SK-N-SH (cell line): ENCODE measurements at regions not wholly inside any gene's neighbourhood (a gene's known extent, or its start where the extent isn't known, plus 50 kb on each side); places are given as distances from the start of the nearest gene placed in this dataset.

Source experiments
- CTCF ChIA-PET: fragments of 300-600, 350-600 bp; formaldehyde crosslinking; extraction: SDS; loops from one replicate; lab custom pipeline; 2021; lab: Yijun Ruan, JAX
- POLR2A ChIA-PET: fragments of 350-600 bp; sonication (Branson Sonifier 250); formaldehyde crosslinking; extraction: SDS; loops from one replicate; lab custom pipeline; 2020; ENCODE audit warnings: antibody characterized with exemption, inconsistent platforms; lab: Yijun Ruan, JAX
- DNase-seq: peaks from one replicate; pipeline ENCODE4 v3.0.0; 2012
- H2AFZ ChIP-seq: fragments of 200-600 bp; sonication (generic); 2 replicates; pipeline ENCODE4 v1.8.1; 2016; ENCODE audit warnings: antibody characterized with exemption, mild to moderate bottlenecking, low read depth
- H3F3A ChIP-seq: fragments of 200-600 bp; sonication (generic); replicated peaks from 2 replicates; pipeline ENCODE3; 2016; ENCODE audit warnings: antibody characterized with exemption, mild to moderate bottlenecking; ENCODE audit not compliant: insufficient read depth
- H3K27ac ChIP-seq, 2 experiments: fragments of 200-500 bp in 1 of 2; fragments of 200-600 bp in 1 of 2; sonication (Bioruptor generic) in 1 of 2; sonication (generic), shearing (Covaris generic) in 1 of 2; 2 replicates each; pipeline versions ENCODE4 v1.5.1 to v1.6.1; 2014 to 2016; ENCODE audit warnings: low read depth in 2 of 2, inconsistent platforms in 1 of 2, low read length in 1 of 2, mild to moderate bottlenecking in 1 of 2, mixed read lengths in 1 of 2
- H3K27me3 ChIP-seq: fragments of 200-600 bp; sonication (generic), shearing (Covaris generic); 2 replicates; pipeline ENCODE4 v1.6.1; 2016; ENCODE audit warnings: mixed run types; ENCODE audit not compliant: insufficient read depth
- H3K36me3 ChIP-seq, 2 experiments: fragments of 200-500 bp in 1 of 2; fragments of 200-600 bp in 1 of 2; sonication (Bioruptor generic) in 1 of 2; sonication (generic) in 1 of 2; replicated peaks in 1 of 2; 2 replicates each; pipeline versions ENCODE3 to v1.5.1; 2014 to 2016; ENCODE audit warnings: low read length in 1 of 2, mild to moderate bottlenecking in 1 of 2; ENCODE audit not compliant: insufficient read depth in 2 of 2, control insufficient read depth in 1 of 2
- H3K4me1 ChIP-seq, 2 experiments: fragments of 200-500 bp in 1 of 2; fragments of 200-600 bp in 1 of 2; sonication (Bioruptor generic) in 1 of 2; sonication (generic), shearing (Covaris generic) in 1 of 2; 2 replicates each; pipeline versions ENCODE4 v1.5.1 to v1.6.1; 2014 to 2016; ENCODE audit warnings: low read depth in 1 of 2, low read length in 1 of 2, mixed run types in 1 of 2; ENCODE audit not compliant: insufficient read depth in 2 of 2, control insufficient read depth in 1 of 2
- H3K4me2 ChIP-seq: fragments of 200-600 bp; sonication (generic), shearing (Covaris generic); 2 replicates; pipeline ENCODE4 v1.6.1; 2017; ENCODE audit warnings: mixed run types
- H3K4me3 ChIP-seq, 2 experiments: fragments of 200-500 bp in 1 of 2; fragments of 200-600 bp in 1 of 2; sonication (Bioruptor generic) in 1 of 2; sonication (generic), shearing (Covaris generic) in 1 of 2; 2 replicates each; pipeline versions ENCODE4 v1.5.1 to v1.8.1; 2014 to 2016; ENCODE audit warnings: low read depth in 2 of 2, inconsistent platforms in 1 of 2, low read length in 1 of 2, mild to moderate bottlenecking in 1 of 2, mixed read lengths in 1 of 2, moderate library complexity in 1 of 2
- H3K79me2 ChIP-seq: fragments of 200-600 bp; sonication (generic); 2 replicates; pipeline ENCODE4 v1.8.1; 2017; ENCODE audit warnings: mild to moderate bottlenecking; ENCODE audit not compliant: insufficient read depth
- H3K9ac ChIP-seq: fragments of 200-600 bp; sonication (generic); 2 replicates; pipeline ENCODE4 v1.6.1; 2017; ENCODE audit warnings: mixed run types
- H3K9me2 ChIP-seq: fragments of 200-600 bp; sonication (generic); 2 replicates; pipeline ENCODE4 v1.6.1; 2017; ENCODE audit warnings: mixed run types
- H3K9me3 ChIP-seq: fragments of 200-600 bp; sonication (generic); 2 replicates; pipeline ENCODE4 v1.6.1; 2017; ENCODE audit warnings: mixed run types, mild to moderate bottlenecking, moderate library complexity
- H4K20me1 ChIP-seq: fragments of 200-600 bp; sonication (generic); 2 replicates; pipeline ENCODE4 v1.6.1; 2017; ENCODE audit warnings: mild to moderate bottlenecking, mixed run types; ENCODE audit not compliant: insufficient read depth
- CHD2 ChIP-seq: fragments of 150-350 bp; IDR thresholded peaks from 2 replicates; pipeline ENCODE4 v1.6.1; 2018; ENCODE audit warnings: low read length; ENCODE audit not compliant: partially characterized antibody
- EZH2phosphoT487 ChIP-seq: fragments of 200-600 bp; sonication (generic); IDR thresholded peaks from 2 replicates; pipeline ENCODE4 v1.6.1; 2017; ENCODE audit warnings: low read depth, mixed run types, mild to moderate bottlenecking, antibody characterized with exemption, moderate library complexity, borderline replicate concordance
- FOSL2 ChIP-seq: IDR thresholded peaks from 2 replicates; pipeline ENCODE4 v1.4.0; 2012; ENCODE audit warnings: low read depth, mild to moderate bottlenecking, moderate library complexity, borderline replicate concordance
- FOXM1 ChIP-seq: IDR thresholded peaks from 2 replicates; pipeline ENCODE4 v1.4.0; 2012; ENCODE audit warnings: low read depth, mild to moderate bottlenecking
- GABPA ChIP-seq: IDR thresholded peaks from 2 replicates; pipeline ENCODE4 v1.4.0; 2012; ENCODE audit warnings: low read depth, mild to moderate bottlenecking
- GATA2 ChIP-seq: sonication (generic); formaldehyde crosslinking; IDR thresholded peaks from 2 replicates; pipeline ENCODE4 v1.5.0; 2020; ENCODE audit warnings: mild to moderate bottlenecking, missing genetic modification reagents
- JUND ChIP-seq: IDR thresholded peaks from 2 replicates; pipeline ENCODE4 v1.4.0; 2012
- MEF2A ChIP-seq: IDR thresholded peaks from 2 replicates; pipeline ENCODE4 v1.4.0; 2012; ENCODE audit warnings: low read depth, borderline replicate concordance
- MXI1 ChIP-seq: IDR thresholded peaks from 2 replicates; pipeline ENCODE4 v1.6.1; 2012; ENCODE audit warnings: mild to moderate bottlenecking, low read depth, low read length, improper control_type of control experiment
- NRF1 ChIP-seq: IDR thresholded peaks from 2 replicates; pipeline ENCODE4 v1.6.1; 2012; ENCODE audit warnings: low read depth, mild to moderate bottlenecking, low read length
- POLR2AphosphoS5 ChIP-seq: IDR thresholded peaks from 2 replicates; pipeline ENCODE4 v1.6.1; 2012; ENCODE audit warnings: low read depth, low read length
- RAD21 ChIP-seq: IDR thresholded peaks from 2 replicates; pipeline ENCODE4 v1.6.1; 2012; ENCODE audit warnings: mild to moderate bottlenecking, low read length
- REST ChIP-seq: IDR thresholded peaks from 2 replicates; pipeline ENCODE4 v1.6.1; 2012; ENCODE audit warnings: mild to moderate bottlenecking, low read depth, low read length, moderate library complexity
- RFX5 ChIP-seq: IDR thresholded peaks from 2 replicates; pipeline ENCODE4 v1.6.1; 2012; ENCODE audit warnings: mild to moderate bottlenecking, improper control_type of control experiment, low read length
- RXRA ChIP-seq: IDR thresholded peaks from 2 replicates; pipeline ENCODE4 v1.4.0; 2012; ENCODE audit warnings: low read depth, mild to moderate bottlenecking, borderline replicate concordance
- SIN3A ChIP-seq: IDR thresholded peaks from 2 replicates; pipeline ENCODE4 v1.6.1; 2012; ENCODE audit warnings: low read depth, mild to moderate bottlenecking, low read length, moderate library complexity, borderline replicate concordance
- TAF1 ChIP-seq: IDR thresholded peaks from 2 replicates; pipeline ENCODE4 v1.6.1; 2012; ENCODE audit warnings: low read depth, mild to moderate bottlenecking, low read length, moderate library complexity, borderline replicate concordance
- TEAD4 ChIP-seq: IDR thresholded peaks from 2 replicates; pipeline ENCODE4 v1.4.0; 2012; ENCODE audit warnings: mild to moderate bottlenecking, borderline replicate concordance; ENCODE audit not compliant: insufficient read depth
- USF2 ChIP-seq: fragments of 150-350 bp; IDR thresholded peaks from 2 replicates; pipeline ENCODE4 v1.6.1; 2017; ENCODE audit warnings: antibody characterized with exemption, low read length, low read depth, borderline replicate concordance
- YY1 ChIP-seq: IDR thresholded peaks from 2 replicates; pipeline ENCODE4 v1.4.0; 2012; ENCODE audit warnings: low read depth, mild to moderate bottlenecking
- WGBS: methylation state at CpG from one replicate; pipeline ENCODE4 v1.1.6; 2017; ENCODE audit warnings: low lambda C conversion rate; 5-methylcytosine and 5-hydroxymethylcytosine counted together

GRCh38 chr2:4091869-4092268, 388.5 kb downstream of the DCDC2C start:
- Histone ChIP-seq H3K9me3 (no peaks in the 10 kb centered on the region), H4K20me1 (no peaks in the 10 kb centered on the region), H3K79me2 (no peaks in the 10 kb centered on the region), H3K36me3 (no peaks in the 10 kb centered on the region), H3K9ac (no peak overlapping the region), H3K9me2 (no peaks in the 10 kb centered on the region), H3K4me1 (no peaks in the 10 kb centered on the region; a peak in 1 of 4 replicates), H3K27me3 (no peaks in the 10 kb centered on the region), H3K4me2 (no peak overlapping the region), H3K27ac (no peak overlapping the region), H3F3A (no peaks in the 10 kb centered on the region), H2AFZ (no peak overlapping the region), H3K4me3 (no peak overlapping the region)
- ChIA-PET CTCF (interaction anchor here (1.5 kb wide), 1 partner anchor 11 kb away, joined by 4 read pairs; no protein-coding TSS in a partner anchor), POLR2A (no interaction called here)
- DNase-seq = no peak
- no peak for TF ChIP-seq FOSL2
- TF ChIP-seq RAD21 = no peak
- no peak for TF ChIP-seq NRF1
- no peak for TF ChIP-seq POLR2AphosphoS5
- no peak for TF ChIP-seq MEF2A
- TF ChIP-seq RFX5 = no peak
- TF ChIP-seq TEAD4 = no peak
- TF ChIP-seq USF2 = no peak
- TF ChIP-seq GABPA = no peak
- no peak for TF ChIP-seq CHD2
- no peak for TF ChIP-seq FOXM1
- TF ChIP-seq MXI1 = no peak
- TF ChIP-seq EZH2phosphoT487 = no peak
- TF ChIP-seq RXRA = no peak
- WGBS = 27% methylated on average over 3 of the region's 3 CpGs

- Histone ChIP-seq H3K36me3 (no peaks in the 10 kb centered on the region), H3K4me1 (no peaks in the 10 kb centered on the region; a peak in 2 of 4 replicates), H3K79me2 (no peaks in the 10 kb centered on the region), H2AFZ (no peak overlapping the region), H3K4me2 (no peak overlapping the region), H4K20me1 (no peaks in the 10 kb centered on the region), H3F3A (no peaks in the 10 kb centered on the region), H3K9me3 (no peaks in the 10 kb centered on the region), H3K4me3 (no peak overlapping the region), H3K9ac (no peak overlapping the region), H3K27ac (no peak overlapping the region), H3K27me3 (no peaks in the 10 kb centered on the region), H3K9me2 (no peaks in the 10 kb centered on the region)
- no peak for TF ChIP-seq GATA2 (CRISPR knock-in tag)
- no peak for TF ChIP-seq REST
- TF ChIP-seq NRF1 = no peak
- no peak for TF ChIP-seq POLR2AphosphoS5
- TF ChIP-seq USF2 = no peak
- no peak for TF ChIP-seq YY1
- TF ChIP-seq TEAD4 = no peak
- TF ChIP-seq SIN3A = no peak
- no peak for TF ChIP-seq JUND
- TF ChIP-seq TAF1 = no peak
- no peak for TF ChIP-seq CHD2
- CTCF ChIA-PET = no interaction called here
- POLR2A ChIA-PET = no interaction called here
- WGBS = 54% methylated on average over 8 of the region's 8 CpGs
- no peak for DNase-seq
These were observed 391.4 kb downstream of the DCDC2C start for GRCh38 chr2:4094743-4095142.
